CD4-positive, alpha-beta T cell treated with Interleukin-12 subunit alpha and Interleukin-12 subunit beta, for 1 hour (primary cell): ENCODE measurements at regions not wholly inside any gene's neighbourhood (a gene's known extent, or its start where the extent isn't known, plus 50 kb on each side); places are given as distances from the start of the nearest gene placed in this dataset.

Experiments used
- DNase-seq: peaks from one replicate; pipeline ENCODE4 v3.0.0-alpha.2; 2020

DNA sequence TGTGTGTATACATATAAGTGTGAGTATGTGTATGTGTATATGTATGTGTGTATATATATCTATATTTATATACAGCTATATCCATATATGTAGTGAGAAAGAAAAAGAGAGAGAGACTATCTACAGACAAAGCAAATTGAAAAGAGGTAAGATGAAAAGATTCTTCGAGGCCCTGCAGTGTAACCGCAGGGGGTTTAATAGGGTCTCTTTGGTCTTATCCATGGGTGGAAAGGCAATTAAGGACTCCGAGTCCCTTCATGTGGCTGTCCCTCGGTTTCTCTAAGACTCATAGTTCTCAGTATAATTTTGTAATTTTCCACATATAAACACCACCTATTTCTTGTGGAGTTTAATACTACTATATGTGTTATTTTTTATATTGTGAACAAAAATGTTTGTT lies 50.6 kb upstream of the JAZF1 start:
- no peak for DNase-seq

DNA sequence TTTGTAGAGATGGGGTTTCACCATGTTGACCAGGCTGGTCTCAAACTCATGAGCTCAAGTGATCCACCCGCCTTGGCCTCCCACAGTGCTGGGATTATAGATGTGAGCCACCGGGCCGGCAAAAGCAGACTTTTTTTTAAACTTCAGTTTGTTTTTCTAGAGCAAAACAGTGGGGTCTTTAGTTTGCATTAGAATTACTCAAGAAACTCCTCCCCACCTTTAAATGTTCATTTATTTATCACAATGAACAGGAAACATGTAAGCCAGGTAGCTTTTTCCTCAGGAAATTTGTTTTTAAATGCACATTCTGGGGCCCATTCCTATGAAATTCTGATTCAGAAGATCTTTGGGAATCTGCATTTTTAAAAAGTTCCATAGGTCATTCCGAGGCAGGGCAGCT lies 56.0 kb upstream of the JAZF1 start:
- no peak for DNase-seq

DNA sequence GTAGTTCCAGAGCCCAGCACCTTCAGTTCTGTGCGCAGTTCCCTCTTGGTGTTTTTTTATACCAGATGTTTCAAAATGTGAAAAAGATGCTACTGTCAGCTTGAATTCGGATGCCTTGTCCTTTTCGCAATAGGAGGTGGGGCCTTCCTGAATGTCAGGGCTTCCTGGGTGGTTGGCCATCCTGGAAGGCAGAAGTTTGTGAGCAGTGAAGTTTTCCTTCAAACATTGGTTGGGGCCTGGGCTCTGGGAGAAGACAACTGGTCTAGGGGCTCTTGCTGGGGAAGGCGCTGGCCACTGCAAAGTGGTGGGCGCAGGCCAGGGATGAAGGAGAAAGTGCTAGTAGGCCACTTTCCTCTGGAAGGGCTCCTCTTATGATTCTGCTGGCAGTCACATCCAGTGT lies 56.8 kb upstream of the JAZF1 start:
- no peak for DNase-seq

DNA sequence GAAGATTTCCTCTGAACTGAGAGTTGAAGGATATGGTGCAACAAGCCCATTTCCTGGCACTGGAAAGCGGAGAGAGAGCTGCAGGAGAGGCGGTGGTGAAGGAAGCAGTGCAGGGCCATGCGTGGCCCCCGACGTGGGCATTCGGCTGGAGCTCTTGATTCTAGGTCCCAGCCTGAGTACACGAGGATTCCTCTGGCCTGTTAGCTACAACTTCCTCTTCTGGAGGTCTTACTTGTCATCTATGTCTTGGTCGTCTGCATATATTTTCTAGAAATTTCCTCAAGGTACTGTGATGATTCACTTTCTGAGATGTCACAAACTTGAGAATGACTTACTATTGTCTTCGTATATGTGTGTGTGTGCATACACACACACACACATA lies 59.2 kb upstream of the JAZF1 start:
- no peak for DNase-seq

- DNase-seq = no peak
These were observed 59.9 kb upstream of the JAZF1 start for GRCh38 chr7:28240481-28240880.

- DNase-seq = no peak
These were observed 63.3 kb upstream of the JAZF1 start for GRCh38 chr7:28243861-28244260.

- DNase-seq = no peak
These were observed 64.7 kb upstream of the JAZF1 start for GRCh38 chr7:28245123-28245878.

DNA sequence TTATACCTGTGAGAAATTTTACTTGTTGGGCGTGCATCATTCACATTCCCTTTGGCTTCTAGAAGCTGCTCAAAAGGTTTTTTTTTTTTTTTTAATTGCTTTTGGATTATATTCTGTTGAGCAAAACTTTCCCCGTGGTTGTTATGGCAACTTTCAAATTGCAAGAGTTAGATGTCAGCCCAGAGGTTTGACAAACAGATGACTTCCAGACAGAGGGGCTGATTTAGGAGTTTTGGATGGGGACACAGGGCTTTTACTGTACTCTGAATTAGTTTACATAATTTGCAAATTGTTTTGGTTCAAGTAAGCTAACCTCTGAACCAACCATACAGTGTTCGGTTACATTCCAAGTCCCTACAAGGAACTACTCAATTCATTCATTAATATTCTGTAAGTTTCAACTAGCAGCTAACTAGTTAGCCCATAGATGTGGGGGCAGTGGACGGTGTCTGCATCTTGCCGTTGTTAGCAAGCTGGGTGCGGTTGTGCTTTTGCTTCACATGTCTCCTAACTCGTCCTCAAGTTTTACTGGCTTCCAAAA lies 66.4 kb upstream of the JAZF1 start:
- DNase-seq = no peak

GRCh38 chr7:28258240-28258639 lies 77.6 kb upstream of the JAZF1 start:
- DNase-seq = no peak

- no peak for DNase-seq
These were observed 80.4 kb upstream of the JAZF1 start for GRCh38 chr7:28260969-28261368.

- no peak for DNase-seq
These were observed 83.2 kb upstream of the JAZF1 start for GRCh38 chr7:28263622-28264271.

GRCh38 chr7:28266402-28266801 lies 85.8 kb upstream of the JAZF1 start:
- DNase-seq = no peak

DNA sequence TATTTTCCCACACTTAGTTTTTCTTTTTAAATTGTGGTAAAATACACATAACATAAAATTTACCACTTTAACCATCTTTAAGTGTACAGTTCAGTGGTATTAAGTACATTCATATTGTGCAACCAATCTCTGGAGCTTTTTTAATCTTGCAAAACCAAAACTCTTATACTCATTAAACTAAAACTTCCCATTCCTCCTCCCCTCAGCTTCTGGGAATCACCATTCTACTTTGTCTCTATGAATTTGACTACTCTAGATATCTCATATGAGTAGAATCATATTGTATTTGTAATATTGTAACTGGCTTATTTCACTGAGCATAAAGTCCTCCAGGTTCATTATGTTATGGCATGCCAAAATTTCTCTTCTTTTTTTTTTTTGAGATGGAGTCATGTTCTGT lies 86.4 kb upstream of the JAZF1 start:
- no peak for DNase-seq

DNA sequence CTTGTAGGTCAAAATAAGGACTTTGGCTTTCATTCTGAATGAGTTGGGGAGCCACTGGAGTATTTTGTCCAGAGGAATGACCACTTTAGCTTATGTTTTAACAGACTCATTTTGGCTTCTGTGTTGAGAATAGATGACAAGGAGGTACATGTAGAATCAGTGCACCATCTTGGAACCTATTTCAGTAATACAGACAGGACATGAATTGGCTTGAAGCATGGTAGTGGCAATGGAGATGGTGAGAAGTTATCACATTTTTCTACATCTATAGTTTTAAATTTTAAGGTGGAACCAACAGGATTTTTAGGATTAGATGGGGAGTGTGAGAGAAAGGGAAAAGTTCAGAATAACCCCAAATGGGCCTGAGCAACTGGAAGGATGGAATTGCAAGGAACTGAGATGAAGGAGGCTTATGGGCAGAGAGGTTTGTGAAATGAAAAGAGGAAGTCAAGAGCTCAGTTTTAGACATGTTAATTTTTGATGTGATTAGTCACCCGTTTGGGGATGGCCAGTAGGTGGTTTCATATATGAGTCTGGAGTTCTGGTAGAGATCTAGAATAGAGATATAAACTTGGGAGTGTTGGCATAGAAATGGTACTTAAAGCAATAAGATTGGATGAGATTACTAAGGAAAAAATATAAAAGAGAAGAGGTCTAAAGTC lies 89.2 kb upstream of the JAZF1 start:
- no peak for DNase-seq

- no peak for DNase-seq
These were observed 89.9 kb upstream of the JAZF1 start for GRCh38 chr7:28270536-28270935.

- DNase-seq = peak; percentile 36
These were observed 91.9 kb upstream of the JAZF1 start for GRCh38 chr7:28272461-28272877.

- no peak for DNase-seq
These were observed 95.7 kb upstream of the JAZF1 start for GRCh38 chr7:28276298-28276697.

GRCh38 chr7:28277364-28277763 lies 96.8 kb upstream of the JAZF1 start:
- no peak for DNase-seq

DNA sequence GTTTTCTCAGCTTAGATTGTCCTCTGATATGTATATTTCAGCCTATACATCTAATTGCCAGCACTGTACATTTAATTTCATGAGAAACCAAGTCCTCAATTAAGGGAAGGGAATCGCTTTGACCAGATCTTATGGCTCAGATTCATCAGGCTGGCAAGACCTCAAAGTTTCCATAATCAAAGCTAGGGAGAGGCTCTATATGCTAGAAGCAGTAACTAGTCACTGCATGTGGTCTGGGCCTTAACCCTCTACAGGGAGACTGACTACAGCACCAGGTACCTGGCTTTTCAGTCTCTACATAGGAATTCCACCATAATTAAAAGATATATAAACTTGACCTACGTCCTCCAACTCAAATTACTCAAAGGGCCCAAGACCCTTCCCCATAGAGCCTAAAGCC lies 97.4 kb upstream of the JAZF1 start:
- DNase-seq = no peak

- no peak for DNase-seq
These were observed 99.9 kb upstream of the JAZF1 start for GRCh38 chr7:28280516-28280915.

- DNase-seq = no peak
These were observed 109.9 kb upstream of the JAZF1 start for GRCh38 chr7:28290496-28290895.

DNA sequence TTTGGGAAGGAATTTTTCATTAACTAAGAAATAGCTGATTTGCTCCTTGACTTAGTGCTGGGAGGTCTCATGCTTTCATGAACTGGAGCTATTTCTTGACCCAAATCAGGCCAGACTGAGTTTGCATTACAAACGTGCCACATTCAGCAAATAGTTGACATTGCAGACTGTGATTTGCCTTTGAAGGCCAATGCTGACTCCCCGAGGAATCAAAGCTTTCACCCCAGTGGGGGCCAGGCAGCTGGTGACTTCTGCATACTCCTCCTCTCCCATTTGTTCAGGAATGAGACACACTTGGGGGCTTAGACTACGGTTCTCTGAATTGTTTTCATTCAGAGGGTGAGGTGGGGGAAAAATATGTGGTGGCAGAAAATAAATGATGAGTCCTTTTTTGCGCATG lies 111.0 kb upstream of the JAZF1 start:
- DNase-seq = no peak

DNA sequence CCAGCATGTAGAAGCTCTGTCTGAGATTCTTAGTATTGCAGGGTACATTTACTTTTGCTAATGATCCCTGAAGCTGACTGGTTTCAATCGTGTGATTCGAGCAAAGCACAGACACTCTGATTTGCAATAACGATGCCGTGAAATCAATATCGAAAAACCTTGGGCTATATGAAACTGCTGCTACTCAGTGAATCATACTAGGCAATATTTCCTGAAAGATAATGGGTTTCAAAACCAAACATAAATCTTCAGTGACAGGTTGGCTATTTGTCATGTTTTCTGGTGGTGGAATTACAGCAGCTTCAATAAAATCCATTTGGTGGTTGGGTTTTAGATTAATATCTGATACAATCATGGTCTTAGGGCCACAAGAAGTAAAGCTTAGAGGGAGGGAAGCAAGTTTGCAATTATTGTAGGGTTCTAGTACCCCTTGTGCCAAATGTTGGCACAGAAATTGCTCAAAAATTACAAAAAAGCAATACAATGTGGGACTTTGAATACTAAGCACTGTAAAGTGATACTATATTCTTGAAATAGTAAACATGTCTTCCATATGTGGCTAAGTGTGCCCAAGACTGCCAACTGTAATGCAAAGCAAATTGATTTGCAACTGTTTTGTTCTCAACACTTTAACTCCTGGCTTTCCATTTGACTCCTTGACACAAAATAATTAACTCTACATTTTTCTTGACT lies 112.4 kb upstream of the JAZF1 start:
- no peak for DNase-seq

GRCh38 chr7:28293527-28293835 lies 112.9 kb upstream of the JAZF1 start:
- no peak for DNase-seq
